22Rv1 (cell line): ENCODE measurements at regions not wholly inside any gene's neighbourhood (a gene's known extent, or its start where the extent isn't known, plus 50 kb on each side); places are given as distances from the start of the nearest gene placed in this dataset.

Experiments
- ZFX ChIP-seq: fragments of 450-650 bp; IDR thresholded peaks from 2 replicates; pipeline ENCODE4 v1.6.1; 2017; ENCODE audit warnings: antibody characterized with exemption, borderline replicate concordance
- TF ChIP-seq, protein P1 (sequence below): fragments of 450-650 bp; IDR thresholded peaks from 2 replicates; pipeline ENCODE4 v1.5.1; 2017; ENCODE audit warnings: mild to moderate bottlenecking

DNA sequence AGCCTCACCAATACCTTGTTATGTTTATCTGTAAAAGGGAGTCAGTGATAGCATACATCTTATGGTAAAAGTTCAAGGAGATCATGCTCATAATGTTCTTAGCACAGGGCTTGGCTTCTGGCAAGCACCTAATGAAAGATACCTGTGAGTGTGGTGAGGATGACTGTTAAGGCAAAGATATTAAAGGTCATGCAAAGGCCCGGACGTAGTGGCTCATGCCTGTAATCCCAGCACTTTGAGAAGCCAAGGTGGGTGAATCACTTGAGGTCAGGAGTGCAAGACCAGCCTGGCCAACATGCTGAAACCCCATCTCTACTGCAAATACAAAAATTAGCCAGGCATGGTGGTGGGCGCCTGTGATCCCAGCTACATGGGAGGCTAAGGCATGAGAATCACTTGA is 425.9 kb upstream of the TBX3 start:
- TF ChIP-seq, protein P1, sequence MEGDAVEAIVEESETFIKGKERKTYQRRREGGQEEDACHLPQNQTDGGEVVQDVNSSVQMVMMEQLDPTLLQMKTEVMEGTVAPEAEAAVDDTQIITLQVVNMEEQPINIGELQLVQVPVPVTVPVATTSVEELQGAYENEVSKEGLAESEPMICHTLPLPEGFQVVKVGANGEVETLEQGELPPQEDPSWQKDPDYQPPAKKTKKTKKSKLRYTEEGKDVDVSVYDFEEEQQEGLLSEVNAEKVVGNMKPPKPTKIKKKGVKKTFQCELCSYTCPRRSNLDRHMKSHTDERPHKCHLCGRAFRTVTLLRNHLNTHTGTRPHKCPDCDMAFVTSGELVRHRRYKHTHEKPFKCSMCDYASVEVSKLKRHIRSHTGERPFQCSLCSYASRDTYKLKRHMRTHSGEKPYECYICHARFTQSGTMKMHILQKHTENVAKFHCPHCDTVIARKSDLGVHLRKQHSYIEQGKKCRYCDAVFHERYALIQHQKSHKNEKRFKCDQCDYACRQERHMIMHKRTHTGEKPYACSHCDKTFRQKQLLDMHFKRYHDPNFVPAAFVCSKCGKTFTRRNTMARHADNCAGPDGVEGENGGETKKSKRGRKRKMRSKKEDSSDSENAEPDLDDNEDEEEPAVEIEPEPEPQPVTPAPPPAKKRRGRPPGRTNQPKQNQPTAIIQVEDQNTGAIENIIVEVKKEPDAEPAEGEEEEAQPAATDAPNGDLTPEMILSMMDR: no peak
- no peak for TF ChIP-seq ZFX
